ENCODE measurements at regions not wholly inside any gene's neighbourhood (a gene's known extent, or its start where the extent isn't known, plus 50 kb on each side); places are given as distances from the start of the nearest gene placed in this dataset.

- Mint-ChIP-seq H3K9me3 (peaks cover 9% of the 10 kb centered on the region), H3K27me3 (no peaks in the 10 kb centered on the region), H3K4me3 (no peak overlapping the region), H3K4me1 (ENCODE audit: low read depth) (no peaks in the 10 kb centered on the region), H3K27ac (no peak overlapping the region), H3K36me3 (ENCODE audit: low read depth) (no peaks in the 10 kb centered on the region)
- intact Hi-C loops (cut with micrococcal nuclease), result no loop called here
- POLR2A ChIA-PET, result no interaction called here
- TF ChIP-seq, protein P1, sequence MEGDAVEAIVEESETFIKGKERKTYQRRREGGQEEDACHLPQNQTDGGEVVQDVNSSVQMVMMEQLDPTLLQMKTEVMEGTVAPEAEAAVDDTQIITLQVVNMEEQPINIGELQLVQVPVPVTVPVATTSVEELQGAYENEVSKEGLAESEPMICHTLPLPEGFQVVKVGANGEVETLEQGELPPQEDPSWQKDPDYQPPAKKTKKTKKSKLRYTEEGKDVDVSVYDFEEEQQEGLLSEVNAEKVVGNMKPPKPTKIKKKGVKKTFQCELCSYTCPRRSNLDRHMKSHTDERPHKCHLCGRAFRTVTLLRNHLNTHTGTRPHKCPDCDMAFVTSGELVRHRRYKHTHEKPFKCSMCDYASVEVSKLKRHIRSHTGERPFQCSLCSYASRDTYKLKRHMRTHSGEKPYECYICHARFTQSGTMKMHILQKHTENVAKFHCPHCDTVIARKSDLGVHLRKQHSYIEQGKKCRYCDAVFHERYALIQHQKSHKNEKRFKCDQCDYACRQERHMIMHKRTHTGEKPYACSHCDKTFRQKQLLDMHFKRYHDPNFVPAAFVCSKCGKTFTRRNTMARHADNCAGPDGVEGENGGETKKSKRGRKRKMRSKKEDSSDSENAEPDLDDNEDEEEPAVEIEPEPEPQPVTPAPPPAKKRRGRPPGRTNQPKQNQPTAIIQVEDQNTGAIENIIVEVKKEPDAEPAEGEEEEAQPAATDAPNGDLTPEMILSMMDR (IDR thresholded peaks at IDR 0.05), result no peak
- DNase-seq, result no peak
- no peak for ATAC-seq
- CTCF ChIA-PET, result no interaction called here
Measured at GRCh38 chr4:134567461-134567860, 365.9 kb upstream of the PABPC4L start.

DNA sequence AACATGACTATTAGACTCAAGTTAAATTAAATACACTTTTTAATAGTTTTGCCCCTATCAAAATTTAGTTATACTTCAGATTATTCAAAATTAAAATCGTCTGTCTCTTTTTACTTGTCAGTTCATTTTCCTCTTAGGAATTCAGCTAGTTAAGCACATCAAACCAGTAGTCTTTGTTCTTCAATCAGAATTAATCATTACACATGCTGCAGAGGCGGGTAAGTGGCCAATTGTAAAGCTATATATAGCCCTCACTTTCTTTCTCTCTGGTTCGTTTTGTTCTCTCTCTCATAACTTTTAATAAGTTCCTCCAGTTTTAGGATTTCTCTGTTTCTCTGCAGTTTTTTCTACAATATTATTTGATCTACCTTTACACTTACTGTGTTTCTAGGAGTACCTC is 359.1 kb upstream of the PABPC4L start:
- ChIA-PET CTCF (no interaction called here), POLR2A (no interaction called here)

DNA sequence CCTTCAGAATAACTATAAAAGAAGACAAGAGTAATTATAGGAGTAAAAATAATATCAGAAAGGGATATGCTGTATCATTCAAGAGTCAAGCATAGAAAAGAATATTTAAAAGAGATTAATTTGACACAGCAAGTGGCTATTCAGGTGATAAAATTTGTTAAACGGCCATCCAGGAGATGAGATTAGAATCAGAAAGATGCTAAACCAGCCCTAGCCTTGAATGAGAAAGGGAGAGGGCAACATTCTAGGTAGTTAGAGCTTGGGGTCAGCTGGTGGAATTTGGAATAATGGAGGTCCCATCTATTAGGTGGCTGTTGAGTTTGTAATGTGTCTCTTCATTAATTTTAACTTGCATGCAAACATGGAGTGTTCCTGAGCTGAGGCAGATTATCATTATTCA is 350.5 kb upstream of the PABPC4L start:
- H3K36me3 Mint-ChIP-seq (ENCODE audit: low read depth), result no peaks in the 10 kb centered on the region
- no peak for DNase-seq
- no peak overlapping the region for H3K27ac Mint-ChIP-seq
- no peaks in the 10 kb centered on the region for H3K4me1 Mint-ChIP-seq (ENCODE audit: low read depth)
- TF ChIP-seq, protein P1 (IDR thresholded peaks at IDR 0.05), result no peak
- intact Hi-C loops (cut with micrococcal nuclease), result no loop called here
- no peak for ATAC-seq
- ChIA-PET CTCF (no interaction called here), POLR2A (no interaction called here)
- no peaks in the 10 kb centered on the region for H3K27me3 Mint-ChIP-seq
- H3K4me3 Mint-ChIP-seq, result no peak overlapping the region
- H3K9me3 Mint-ChIP-seq, result peaks cover 7% of the 10 kb centered on the region

More for the DNA sequence above, 359.1 kb upstream of the PABPC4L start:
- Mint-ChIP-seq H3K4me1 (ENCODE audit: low read depth) (no peaks in the 10 kb centered on the region), H3K27ac (no peak overlapping the region), H3K36me3 (ENCODE audit: low read depth) (no peaks in the 10 kb centered on the region), H3K4me3 (no peak overlapping the region), H3K9me3 (peaks cover 5% of the 10 kb centered on the region), H3K27me3 (no peaks in the 10 kb centered on the region)
- DNase-seq, result no peak
- ATAC-seq, result no peak
- TF ChIP-seq, protein P1 (IDR thresholded peaks at IDR 0.05), result no peak
- intact Hi-C loops (cut with micrococcal nuclease), result no loop called here

- H3K36me3 Mint-ChIP-seq (ENCODE audit: low read depth), result no peaks in the 10 kb centered on the region
- ATAC-seq, result no peak
- H3K4me3 Mint-ChIP-seq, result no peak overlapping the region
- H3K9me3 Mint-ChIP-seq, result peaks cover 7% of the 10 kb centered on the region
- intact Hi-C loops (cut with micrococcal nuclease), result no loop called here
- no peaks in the 10 kb centered on the region for H3K27me3 Mint-ChIP-seq
- DNase-seq, result no peak
- no peak overlapping the region for H3K27ac Mint-ChIP-seq
- POLR2A ChIA-PET, result no interaction called here
- H3K4me1 Mint-ChIP-seq (ENCODE audit: low read depth), result no peaks in the 10 kb centered on the region
- TF ChIP-seq, protein P1 (IDR thresholded peaks at IDR 0.05), result no peak
- CTCF ChIA-PET, result no interaction called here
Measured at GRCh38 chr4:134551348-134551747, 349.8 kb upstream of the PABPC4L start.

DNA sequence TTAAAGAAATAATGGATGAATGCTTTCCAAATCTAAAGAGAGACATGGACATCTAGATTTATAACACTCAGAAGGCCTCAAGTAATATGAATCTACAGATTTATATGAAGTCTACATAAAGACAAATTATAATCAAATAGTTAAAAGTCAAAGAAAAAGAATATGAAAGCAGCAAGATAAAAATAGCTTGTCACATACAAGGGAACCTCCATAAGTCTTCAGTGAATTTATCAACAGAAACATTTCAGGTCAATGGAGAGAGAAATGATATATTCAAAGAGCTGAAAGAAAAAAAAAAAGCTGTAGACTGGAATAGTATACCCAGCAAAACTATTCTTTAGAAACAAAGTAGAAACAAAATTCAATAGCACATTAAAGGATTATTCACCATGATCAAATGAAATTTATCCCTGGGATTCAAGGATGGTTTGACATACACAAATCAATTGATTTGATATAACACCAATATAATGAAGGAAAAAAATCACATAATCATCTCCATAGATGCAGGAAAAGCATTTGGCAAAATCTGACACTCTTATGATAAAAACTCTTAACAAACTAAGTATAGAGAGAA is 346.6 kb upstream of the PABPC4L start:
- H3K9me3 Mint-ChIP-seq, result peaks cover 4% of the 10 kb centered on the region
- TF ChIP-seq, protein P1 (IDR thresholded peaks at IDR 0.05), result no peak
- H3K4me3 Mint-ChIP-seq, result no peak overlapping the region
- intact Hi-C loops (cut with micrococcal nuclease), result no loop called here
- H3K27me3 Mint-ChIP-seq, result no peaks in the 10 kb centered on the region
- H3K27ac Mint-ChIP-seq, result no peak overlapping the region
- DNase-seq (no peak), ATAC-seq (no peak)
- POLR2A ChIA-PET, result no interaction called here
- CTCF ChIA-PET, result no interaction called here
- H3K36me3 Mint-ChIP-seq (ENCODE audit: low read depth), result no peaks in the 10 kb centered on the region
- no peaks in the 10 kb centered on the region for H3K4me1 Mint-ChIP-seq (ENCODE audit: low read depth)

Measured in activated CD8-positive, alpha-beta T cell treated with anti-CD3 and anti-CD28 coated beads for 36 hours (primary cell).